ENCODE measurements at regions not wholly inside any gene's neighbourhood (a gene's known extent, or its start where the extent isn't known, plus 50 kb on each side); places are given as distances from the start of the nearest gene placed in this dataset.
"Not testable (repeated sequence)": the region's sequence is repeated elsewhere in the genome, so short reads cannot be mapped to it uniquely, and the experiment has no call there.

- Histone ChIP-seq H3K9me3 (ENCODE audit: low read depth) (no peaks in the 10 kb centered on the region), H3K27ac (no peak overlapping the region), H3K27me3 (no peaks in the 10 kb centered on the region), H3K4me3 (no peak overlapping the region), H3K4me1 (ENCODE audit: low read depth) (no peaks in the 10 kb centered on the region), H3K36me3 (no peaks in the 10 kb centered on the region)
- no peak for DNase-seq (ENCODE audit: low read depth in 1 of 2, low spot score in 1 of 2)
- no peak for TF ChIP-seq CTCF (IDR thresholded peaks at IDR 0.05; ENCODE audit: low read depth, low read length)
These were observed 292.2 kb downstream of the ZIC3 start for GRCh38 chrX:137858106-137858505.

DNA sequence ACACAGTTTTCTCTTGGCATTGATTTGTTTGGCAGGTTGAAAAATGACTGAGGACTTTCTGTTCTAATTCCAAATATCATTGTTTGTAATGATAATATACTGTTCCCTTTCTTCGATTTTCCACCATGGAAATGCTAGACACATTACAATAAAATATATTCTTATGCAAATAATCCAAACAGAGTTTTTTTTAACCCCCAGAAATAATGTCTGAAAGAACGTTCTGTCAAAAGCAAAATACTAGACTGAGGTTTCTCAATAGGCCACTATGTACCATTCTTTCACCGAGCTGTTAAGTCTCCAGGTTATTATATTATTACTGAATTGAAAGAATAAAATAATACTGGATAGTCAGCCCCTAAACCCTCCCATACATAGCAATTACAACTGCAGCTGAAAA lies 312.5 kb downstream of the ZIC3 start:
- Histone ChIP-seq H3K4me3 (no peak overlapping the region), H3K9me3 (ENCODE audit: low read depth) (no peaks in the 10 kb centered on the region), H3K36me3 (no peaks in the 10 kb centered on the region), H3K4me1 (ENCODE audit: low read depth) (no peaks in the 10 kb centered on the region), H3K27ac (no peak overlapping the region), H3K27me3 (no peaks in the 10 kb centered on the region)
- TF ChIP-seq CTCF (IDR thresholded peaks at IDR 0.05; ENCODE audit: low read depth, low read length), result no peak
- DNase-seq (ENCODE audit: low read depth in 1 of 2, low spot score in 1 of 2), result no peak

- no peak for TF ChIP-seq CTCF (IDR thresholded peaks at IDR 0.05; ENCODE audit: low read depth, low read length)
- Histone ChIP-seq H3K4me3 (no peak overlapping the region), H3K9me3 (ENCODE audit: low read depth) (no peaks in the 10 kb centered on the region), H3K36me3 (no peaks in the 10 kb centered on the region), H3K27me3 (no peaks in the 10 kb centered on the region), H3K27ac (no peak overlapping the region), H3K4me1 (ENCODE audit: low read depth) (no peaks in the 10 kb centered on the region)
- no peak for DNase-seq (ENCODE audit: low read depth in 1 of 2, low spot score in 1 of 2)
These were observed 317.0 kb downstream of the ZIC3 start for GRCh38 chrX:137882960-137883359.

- not testable (repeated sequence) for H3K9me3 ChIP-seq (ENCODE audit: low read depth); H3K27me3 ChIP-seq; DNase-seq (ENCODE audit: low read depth in 1 of 2, low spot score in 1 of 2); H3K36me3 ChIP-seq; H3K4me3 ChIP-seq; H3K27ac ChIP-seq; H3K4me1 ChIP-seq (ENCODE audit: low read depth)
These were observed 318.9 kb downstream of the ZIC3 start for GRCh38 chrX:137884813-137885212.

- Histone ChIP-seq H3K4me1 (ENCODE audit: low read depth) (no peaks in the 10 kb centered on the region), H3K9me3 (ENCODE audit: low read depth) (no peaks in the 10 kb centered on the region), H3K27me3 (no peaks in the 10 kb centered on the region), H3K27ac (no peak overlapping the region), H3K4me3 (no peak overlapping the region), H3K36me3 (no peaks in the 10 kb centered on the region)
- TF ChIP-seq CTCF (IDR thresholded peaks at IDR 0.05; ENCODE audit: low read depth, low read length), result no peak
- DNase-seq (ENCODE audit: low read depth in 1 of 2, low spot score in 1 of 2), result no peak
These were observed 325.5 kb downstream of the ZIC3 start for GRCh38 chrX:137891431-137891830.

DNA sequence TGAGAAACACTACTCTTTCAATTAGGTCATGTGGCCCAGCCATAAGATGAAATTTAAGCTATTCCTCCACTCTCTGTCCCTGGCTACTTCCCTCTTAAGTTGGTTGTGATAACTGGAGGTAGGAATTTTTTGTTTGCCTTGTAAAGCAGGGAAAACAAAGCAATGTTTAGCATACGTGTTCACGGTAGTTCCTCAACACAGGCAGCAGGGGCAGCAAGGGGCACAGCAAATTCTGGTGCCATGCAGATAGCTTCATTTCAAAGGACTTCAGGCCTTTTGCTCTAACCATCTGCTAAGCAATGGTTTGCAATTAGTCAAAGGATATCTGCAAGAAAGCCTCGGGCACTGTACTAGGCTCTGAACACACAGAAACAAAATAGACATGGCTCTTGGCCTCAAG lies 330.2 kb downstream of the ZIC3 start:
- H3K4me1 ChIP-seq (ENCODE audit: low read depth), result no peaks in the 10 kb centered on the region
- H3K9me3 ChIP-seq (ENCODE audit: low read depth), result no peaks in the 10 kb centered on the region
- H3K27me3 ChIP-seq, result no peaks in the 10 kb centered on the region
- H3K36me3 ChIP-seq, result no peaks in the 10 kb centered on the region
- no peak for TF ChIP-seq CTCF (IDR thresholded peaks at IDR 0.05; ENCODE audit: low read depth, low read length)
- no peak overlapping the region for H3K4me3 ChIP-seq
- no peak for DNase-seq (ENCODE audit: low read depth in 1 of 2, low spot score in 1 of 2)
- H3K27ac ChIP-seq, result no peak overlapping the region

Measured in cardiac muscle cell (in vitro differentiated cells and primary cell).